ENCODE measurements at regions not wholly inside any gene's neighbourhood (a gene's known extent, or its start where the extent isn't known, plus 50 kb on each side); places are given as distances from the start of the nearest gene placed in this dataset.

- no peak for TF ChIP-seq JUND (IDR thresholded peaks at IDR 0.05; ENCODE audit: low read length)
- TF ChIP-seq CBX5 (IDR thresholded peaks at IDR 0.05; ENCODE audit: low read depth, low read length): no peak
- no peak for TF ChIP-seq EZH2 (IDR thresholded peaks at IDR 0.05; ENCODE audit: low read depth, low read length, severe bottlenecking)
- TF ChIP-seq POLR2AphosphoS5 (IDR thresholded peaks at IDR 0.05; ENCODE audit: low read depth, low read length): no peak
- no peak for TF ChIP-seq POLR2A (IDR thresholded peaks at IDR 0.05; ENCODE audit: control extremely low read depth in 1 of 2, low read depth in 2 of 2, low read length in 2 of 2)
- no peak for TF ChIP-seq CHD2 (IDR thresholded peaks at IDR 0.05; ENCODE audit: low read length)
- no peak for TF ChIP-seq CTCF (IDR thresholded peaks at IDR 0.05; ENCODE audit: control extremely low read depth in 1 of 3, insufficient read depth in 1 of 3, low read depth in 1 of 3, low read length in 3 of 3)
Measured at GRCh38 chr2:175806125-175806490, 196.0 kb downstream of the LNPK start.

Measured in H1 (cell line).